Prostate gland (tissue), 2 donors: ENCODE measurements at regions not wholly inside any gene's neighbourhood (a gene's known extent, or its start where the extent isn't known, plus 50 kb on each side); places are given as distances from the start of the nearest gene placed in this dataset.

Experiments
- POLR2A ChIP-seq: fragments of 450-650 bp; IDR thresholded peaks from one replicate; pipeline ENCODE4 v1.6.1; 2016; ENCODE audit warnings: antibody characterized with exemption, mild to moderate bottlenecking
- TF ChIP-seq, protein P1 (sequence below), 4 experiments: fragments of 200-600 bp in 2 of 4; fragments of 450-650 bp in 2 of 4; sonication (generic) in 2 of 4; IDR thresholded peaks; 1 replicate in 3 of 4; 2 replicates in 1 of 4; pipeline ENCODE4 v1.5.1; 2016 to 2019; ENCODE audit warnings: antibody characterized with exemption in 4 of 4, mild to moderate bottlenecking in 2 of 4, moderate library complexity in 2 of 4

DNA sequence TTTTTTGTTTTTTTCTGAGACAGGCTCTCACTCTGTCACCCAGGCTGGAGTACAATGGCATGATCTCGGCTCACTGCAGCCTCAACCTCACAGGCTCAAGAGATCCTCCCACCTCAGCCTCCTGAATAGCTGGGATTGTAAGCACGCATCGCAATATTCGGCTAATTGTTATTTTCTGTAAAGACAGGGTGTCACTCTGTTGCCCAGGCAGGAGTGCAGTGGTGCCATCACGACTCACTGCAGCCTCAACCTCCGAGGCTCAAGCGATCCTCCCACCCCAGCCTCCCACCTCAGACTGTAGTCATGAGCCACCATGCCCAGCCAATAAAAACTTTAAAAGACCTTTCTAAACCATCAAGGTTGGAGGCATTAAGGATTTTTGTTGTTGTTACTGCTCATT lies 57.4 kb upstream of the TFRC start:
- TF ChIP-seq POLR2A = no peak
- TF ChIP-seq, protein P1, sequence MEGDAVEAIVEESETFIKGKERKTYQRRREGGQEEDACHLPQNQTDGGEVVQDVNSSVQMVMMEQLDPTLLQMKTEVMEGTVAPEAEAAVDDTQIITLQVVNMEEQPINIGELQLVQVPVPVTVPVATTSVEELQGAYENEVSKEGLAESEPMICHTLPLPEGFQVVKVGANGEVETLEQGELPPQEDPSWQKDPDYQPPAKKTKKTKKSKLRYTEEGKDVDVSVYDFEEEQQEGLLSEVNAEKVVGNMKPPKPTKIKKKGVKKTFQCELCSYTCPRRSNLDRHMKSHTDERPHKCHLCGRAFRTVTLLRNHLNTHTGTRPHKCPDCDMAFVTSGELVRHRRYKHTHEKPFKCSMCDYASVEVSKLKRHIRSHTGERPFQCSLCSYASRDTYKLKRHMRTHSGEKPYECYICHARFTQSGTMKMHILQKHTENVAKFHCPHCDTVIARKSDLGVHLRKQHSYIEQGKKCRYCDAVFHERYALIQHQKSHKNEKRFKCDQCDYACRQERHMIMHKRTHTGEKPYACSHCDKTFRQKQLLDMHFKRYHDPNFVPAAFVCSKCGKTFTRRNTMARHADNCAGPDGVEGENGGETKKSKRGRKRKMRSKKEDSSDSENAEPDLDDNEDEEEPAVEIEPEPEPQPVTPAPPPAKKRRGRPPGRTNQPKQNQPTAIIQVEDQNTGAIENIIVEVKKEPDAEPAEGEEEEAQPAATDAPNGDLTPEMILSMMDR (IDR thresholded peaks at IDR 0.05) = no peak
